Non-pigmented ciliary epithelial cell (primary cell): ENCODE measurements at regions not wholly inside any gene's neighbourhood (a gene's known extent, or its start where the extent isn't known, plus 50 kb on each side); places are given as distances from the start of the nearest gene placed in this dataset.
"Not testable (repeated sequence)": the region's sequence is repeated elsewhere in the genome, so short reads cannot be mapped to it uniquely, and the experiment has no call there.

Experiments
- DNase-seq: peaks from one replicate; pipeline ENCODE4 v3.0.0-alpha.2; 2010; ENCODE audit warnings: low read depth

DNA sequence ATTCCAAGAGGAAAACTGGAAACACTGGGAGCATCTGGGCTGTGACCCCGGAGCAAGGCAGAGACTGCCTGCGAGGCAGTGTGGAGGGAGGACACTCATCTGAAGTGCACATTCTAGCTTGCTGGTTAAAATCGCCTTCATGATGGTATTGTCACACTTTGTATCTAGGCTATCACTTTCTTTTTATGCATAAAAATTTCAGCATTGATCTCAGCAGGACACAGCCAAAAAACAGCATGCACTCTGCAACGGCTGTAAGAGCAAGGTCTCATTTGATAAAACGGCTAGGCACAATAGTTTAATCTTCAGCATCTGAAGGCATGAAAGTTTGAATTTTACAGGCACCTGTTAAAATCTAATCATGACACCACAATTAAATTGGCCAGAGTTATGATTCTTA is 110.8 kb upstream of the IRX1 start:
- DNase-seq: no peak

DNA sequence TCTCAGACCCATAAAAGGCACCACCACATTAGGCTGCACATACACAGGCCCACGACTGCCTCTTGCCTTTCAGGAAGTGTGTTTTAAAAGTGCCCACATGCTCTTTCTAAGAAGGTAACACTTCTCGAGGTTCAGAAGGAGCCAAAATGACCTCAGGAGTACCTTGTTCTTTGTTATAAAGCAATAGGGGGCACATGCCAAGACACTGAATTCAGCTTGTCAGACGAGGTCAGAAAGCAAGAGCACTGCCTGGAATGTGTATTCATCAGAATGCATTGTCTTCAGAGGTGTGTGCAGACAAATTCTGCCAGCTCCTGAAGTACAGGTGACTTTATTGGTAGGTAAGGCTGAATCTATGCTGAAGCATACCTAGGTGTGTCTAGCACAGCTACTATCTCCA is 114.5 kb upstream of the IRX1 start:
- no peak for DNase-seq

DNA sequence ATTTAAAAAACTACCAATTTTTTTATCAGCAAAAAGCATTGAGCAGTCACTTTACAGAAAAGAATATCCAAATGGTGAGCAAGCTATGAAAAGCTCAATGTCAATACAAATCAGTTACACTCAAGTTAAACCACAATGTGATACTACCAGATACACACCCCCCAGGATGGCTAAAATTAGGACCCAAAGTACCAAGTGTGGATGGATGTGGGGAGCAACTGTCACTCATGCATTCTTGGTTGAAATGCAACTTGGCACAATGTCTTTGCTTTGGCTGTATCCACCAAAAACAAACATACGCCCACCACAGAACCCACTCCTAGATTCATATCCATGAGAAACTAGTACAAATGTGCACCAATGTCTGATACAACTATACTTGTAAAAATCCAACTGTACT is 120.0 kb upstream of the IRX1 start:
- no peak for DNase-seq

DNA sequence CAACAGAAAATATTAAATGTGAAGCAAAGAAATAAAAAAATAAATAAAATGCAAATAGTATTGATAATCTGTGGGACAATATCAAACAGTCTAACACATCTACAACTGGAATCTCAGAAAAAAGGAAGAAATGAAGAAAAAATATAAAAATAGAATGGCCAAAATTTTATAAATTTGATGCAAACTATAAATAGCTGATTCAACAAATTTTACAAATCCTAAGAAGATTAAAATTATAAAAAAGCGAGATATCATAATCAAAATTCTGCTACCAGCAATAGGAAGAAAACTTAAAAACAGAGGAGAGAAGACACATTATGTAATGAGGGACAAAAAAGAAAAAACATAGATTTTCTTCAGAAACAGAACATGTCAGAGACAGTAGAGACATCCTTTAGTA is 129.2 kb upstream of the IRX1 start:
- no peak for DNase-seq

DNA sequence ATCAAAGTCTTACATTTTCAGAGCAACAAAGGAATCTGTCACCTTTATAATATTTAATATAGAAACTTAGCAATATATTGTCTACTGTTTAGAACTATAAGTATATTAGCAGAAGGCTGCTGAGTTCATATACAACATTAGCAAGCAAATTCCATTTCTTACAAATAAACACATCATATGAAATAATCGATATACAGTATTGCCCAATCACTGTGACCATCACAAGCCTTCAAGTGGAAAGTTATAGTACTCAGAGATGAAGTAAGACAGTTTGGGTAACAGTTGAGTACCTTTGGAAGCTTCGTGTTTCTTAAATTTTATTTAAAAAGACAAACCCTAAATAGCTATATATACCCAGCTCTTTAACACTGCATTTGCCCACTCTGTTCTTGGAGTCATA is 135.2 kb upstream of the IRX1 start:
- DNase-seq: no peak

DNA sequence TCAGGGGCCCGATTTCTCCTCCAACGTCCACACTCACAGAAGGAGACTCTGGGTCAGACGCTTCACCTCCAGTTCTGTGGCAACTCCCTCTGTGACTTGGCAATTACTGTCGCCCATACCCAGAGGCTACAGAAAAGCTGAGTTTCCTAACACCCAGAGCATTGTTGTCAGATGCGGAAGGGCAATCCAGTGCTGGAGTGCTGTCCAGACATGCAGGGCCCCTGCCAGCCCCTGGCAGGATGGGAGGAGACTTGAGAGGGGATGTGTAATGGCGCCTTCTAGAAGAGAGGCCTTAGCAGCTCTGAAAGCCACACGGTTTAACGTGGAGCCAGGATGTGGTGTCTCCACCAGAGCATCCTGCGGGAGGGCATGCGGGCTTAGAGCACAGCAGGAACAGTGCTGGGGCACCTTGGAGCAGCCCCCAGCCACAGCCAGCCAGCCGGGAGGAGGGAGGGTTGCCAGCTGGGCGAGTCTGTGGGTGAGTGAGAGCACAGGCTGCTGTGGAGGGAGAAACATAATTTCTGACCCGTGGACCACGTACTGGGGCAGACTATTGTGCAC is 139.4 kb upstream of the IRX1 start:
- DNase-seq: no peak

DNA sequence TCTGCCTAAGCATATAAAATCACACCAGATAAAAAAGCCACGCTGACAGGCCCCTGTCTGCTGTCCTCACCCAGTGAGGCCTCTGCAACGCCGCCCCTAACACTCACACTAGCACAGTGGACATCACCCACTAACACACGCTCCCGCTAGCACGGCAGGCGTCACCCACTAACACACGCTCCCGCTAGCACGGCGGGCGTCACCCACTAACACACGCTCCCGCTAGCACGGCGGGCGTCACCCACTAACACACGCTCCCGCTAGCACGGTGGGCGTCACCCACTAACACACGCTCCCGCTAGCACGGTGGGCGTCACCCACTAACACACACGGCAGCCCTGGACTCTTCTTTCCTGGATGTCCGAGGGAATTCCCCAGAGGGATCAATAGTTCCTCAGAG is 141.6 kb upstream of the IRX1 start:
- DNase-seq: not testable (repeated sequence)

DNA sequence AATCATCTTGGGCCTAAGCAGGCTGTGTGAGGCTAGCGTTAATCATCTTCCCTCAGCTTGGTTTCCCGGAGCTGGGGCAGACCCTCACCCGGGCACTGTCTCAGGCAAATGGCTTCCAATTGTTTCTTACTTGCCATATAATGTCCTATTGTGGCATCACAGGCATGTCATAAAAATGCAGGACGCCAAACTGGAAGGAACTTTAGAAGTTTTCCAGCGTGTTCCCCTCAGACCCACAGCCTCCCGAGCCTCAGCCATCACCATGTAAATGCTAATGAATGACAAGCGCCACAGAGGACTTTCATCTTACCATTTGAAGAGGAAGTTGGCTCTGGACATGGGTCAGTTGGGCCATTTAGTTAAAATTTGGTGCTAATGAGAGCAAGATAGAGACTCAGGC is 143.0 kb upstream of the IRX1 start:
- no peak for DNase-seq

DNA sequence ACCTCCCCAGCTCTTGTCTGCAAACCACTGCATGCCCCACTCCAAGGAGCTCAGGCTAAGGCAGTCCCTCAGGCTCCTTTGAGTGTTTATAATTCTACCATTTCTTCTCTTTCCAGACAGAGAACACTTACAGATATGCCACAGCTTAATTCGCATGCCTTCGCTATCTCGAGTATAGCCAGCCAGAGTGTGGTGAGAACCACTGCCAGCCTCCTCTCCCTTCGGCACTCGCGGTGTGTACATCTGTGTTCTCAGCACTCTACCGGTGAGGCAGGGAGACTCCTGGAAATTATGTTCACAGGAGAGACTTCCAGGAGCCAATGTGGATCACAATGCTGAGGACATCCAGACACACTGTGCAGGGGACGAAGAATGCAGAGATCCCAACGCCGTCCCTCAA is 143.7 kb upstream of the IRX1 start:
- no peak for DNase-seq

DNA sequence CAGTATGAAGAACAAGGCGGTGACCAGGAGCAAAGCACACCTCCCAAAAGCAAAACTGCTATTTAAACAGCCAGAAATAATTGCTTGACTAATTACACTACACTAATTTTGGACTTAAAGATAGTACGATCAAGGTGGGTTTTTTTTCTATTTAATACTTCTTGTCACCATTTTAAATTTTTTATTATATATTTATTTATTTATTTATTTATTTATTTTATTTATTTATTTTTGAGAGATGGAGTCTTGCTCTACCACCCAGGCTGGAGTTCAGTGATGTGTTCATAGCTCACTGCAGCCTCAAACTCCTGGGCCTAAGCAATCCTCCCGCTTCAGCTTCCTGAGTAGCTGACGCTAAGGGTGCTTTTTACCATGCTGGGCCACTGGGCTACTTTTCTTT is 146.2 kb upstream of the IRX1 start:
- DNase-seq: no peak

DNA sequence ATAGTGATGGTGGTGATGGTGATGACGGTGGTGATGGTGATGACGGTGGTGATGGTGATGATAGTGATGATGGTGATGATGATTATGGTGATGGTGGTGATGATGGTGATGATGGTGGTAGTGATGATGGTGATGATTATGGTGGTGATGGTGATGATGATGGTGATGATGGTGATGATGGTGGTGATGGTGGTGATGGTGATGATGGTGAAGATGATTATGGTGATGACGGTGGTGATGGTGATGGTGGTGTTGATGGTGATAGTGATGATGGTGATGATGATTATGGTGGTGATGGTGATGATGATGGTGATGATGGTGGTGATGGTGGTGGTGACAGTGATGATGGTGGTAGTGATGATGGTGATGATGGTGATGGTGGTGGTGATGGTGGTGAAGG is 149.2 kb upstream of the IRX1 start:
- DNase-seq: no peak

DNA sequence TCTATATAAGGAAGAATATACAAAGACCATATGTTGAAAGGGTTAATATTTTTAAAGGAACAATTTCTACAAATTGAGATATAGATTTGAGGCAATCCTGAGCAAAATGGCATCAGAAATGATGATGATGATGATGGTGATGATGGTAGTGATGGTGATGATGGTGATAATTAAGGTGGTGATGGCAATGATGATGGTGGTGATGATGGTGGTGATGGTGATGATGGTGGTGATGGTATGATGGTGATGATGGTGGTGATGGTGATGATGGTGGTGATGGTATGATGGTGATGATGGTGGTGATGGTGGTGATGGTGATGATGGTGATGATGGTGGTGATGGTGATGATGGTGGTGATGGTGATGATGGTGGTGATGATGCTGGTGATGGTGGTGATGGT is 150.1 kb upstream of the IRX1 start:
- not testable (repeated sequence) for DNase-seq

DNA sequence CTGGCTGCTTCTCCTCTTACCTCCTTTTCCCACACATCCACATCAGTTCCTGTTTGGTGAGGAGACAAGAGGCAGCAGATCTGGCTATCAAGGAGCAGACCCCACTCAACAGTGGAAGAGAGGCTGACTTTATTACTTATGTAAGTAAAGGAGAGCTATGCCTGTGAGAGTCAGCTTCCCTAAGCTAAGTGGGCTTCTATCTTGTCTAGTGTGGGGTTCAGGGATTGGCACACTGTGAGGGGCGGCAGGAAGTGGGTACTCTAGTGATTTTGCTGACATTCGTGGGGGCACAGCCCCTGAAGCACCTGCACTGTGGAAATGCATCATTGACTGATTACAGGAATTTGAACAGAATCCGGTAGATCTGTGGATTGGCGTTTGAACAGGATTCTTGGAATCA is 163.5 kb upstream of the IRX1 start:
- no peak for DNase-seq

DNA sequence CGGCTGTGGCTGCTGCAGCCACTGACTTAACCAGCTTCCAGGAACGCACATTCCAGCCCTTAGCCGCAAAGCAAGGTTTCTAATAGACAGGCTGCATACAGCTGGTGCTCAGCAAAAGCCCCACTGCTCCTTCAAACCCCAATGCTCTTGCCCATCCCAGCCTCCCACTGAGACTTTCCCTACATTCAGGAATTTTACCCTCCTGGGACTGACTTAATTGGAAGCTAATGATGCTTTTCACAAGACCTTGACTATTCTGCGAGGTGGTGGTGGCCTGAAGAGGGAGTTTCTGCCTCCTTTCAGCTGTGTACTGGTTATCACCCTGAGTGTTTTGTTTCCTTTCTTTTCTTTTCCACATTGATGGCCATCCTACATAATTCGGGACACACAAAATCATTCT is 164.9 kb upstream of the IRX1 start:
- DNase-seq: no peak

DNA sequence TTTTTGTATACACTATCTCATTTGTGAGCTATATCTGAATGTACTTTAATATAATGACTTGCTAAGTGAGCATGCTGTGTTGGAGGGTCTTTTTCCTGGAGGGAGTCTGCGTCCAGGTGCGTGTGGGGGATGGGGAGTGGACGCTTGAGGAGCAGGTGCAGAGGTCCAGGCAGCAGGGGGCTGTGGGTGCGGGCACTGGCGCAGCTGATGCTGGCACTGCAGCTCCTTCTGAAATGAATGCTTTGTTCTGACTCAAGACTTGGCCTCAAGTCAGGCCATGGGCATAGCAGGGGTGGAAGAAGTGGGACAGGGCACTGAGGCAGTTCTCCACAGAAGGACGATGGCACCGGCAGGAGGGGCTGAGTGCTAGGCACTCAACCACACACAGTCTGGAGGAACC is 165.7 kb upstream of the IRX1 start:
- DNase-seq: no peak

DNA sequence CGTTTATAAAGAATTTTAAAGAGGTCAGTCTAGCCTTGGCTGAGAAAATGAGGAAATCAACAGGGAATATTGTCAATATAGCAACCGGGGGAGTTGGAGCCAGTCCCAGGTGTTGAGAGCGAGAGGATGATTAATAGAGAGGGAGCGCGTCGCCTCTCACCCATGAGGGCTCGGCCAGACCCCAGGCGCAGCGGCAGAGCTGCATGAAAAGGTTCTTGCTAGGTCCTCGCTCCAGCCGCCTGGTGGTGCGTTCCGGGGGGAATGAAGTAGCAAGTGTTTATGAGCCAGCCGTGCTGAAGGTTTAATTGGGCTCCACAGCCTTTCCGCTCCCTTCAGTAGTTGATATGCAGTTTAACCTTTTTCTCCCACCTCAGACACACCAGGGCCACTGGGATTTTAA is 167.3 kb upstream of the IRX1 start:
- no peak for DNase-seq

DNA sequence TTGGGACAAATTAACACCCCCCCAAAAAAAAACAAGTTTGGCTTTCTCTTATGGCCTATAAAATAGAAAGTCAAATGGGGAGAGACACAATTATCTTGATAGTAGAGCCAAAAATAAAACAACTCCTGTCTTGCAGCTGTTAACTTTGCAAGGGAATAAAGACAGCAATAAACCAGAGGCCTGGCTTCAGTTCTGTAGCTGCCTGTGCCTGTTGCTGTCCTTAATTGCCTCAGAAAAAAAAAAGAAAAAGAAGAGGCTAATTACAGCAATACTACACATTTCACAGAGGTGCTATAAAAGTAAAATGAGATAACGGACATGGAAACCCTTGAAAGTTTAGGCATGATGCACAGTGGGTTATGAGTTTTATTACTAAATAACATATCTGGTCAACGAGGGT is 170.7 kb upstream of the IRX1 start:
- no peak for DNase-seq

DNA sequence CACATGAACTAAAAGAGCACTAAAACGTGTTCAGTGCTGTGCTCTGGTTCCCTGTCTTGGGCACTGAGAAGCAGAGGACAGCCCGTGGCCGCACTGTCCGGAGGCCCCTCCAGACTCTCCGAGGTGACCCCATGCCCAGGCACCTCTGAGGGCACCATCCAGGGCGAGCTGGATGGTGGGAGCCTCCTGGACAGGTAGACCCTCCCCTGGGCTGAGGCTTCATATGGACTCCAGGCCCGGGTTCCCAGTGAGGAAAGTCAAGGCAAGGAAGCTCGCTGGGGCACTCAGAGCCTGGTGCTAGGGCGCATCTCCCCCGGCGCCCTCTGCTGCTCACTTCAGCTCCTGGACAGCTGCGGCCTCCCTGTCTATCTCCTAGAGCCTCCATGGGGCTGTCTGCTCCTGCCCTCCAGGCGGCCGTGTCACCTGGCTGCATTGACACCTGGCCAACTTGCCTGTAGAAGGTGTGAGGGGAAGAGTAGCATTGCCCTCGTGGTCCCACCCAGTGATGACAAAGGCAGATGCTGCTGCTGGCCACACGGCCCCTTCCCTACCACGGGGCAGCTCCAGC is 178.2 kb upstream of the IRX1 start:
- DNase-seq: no peak

DNA sequence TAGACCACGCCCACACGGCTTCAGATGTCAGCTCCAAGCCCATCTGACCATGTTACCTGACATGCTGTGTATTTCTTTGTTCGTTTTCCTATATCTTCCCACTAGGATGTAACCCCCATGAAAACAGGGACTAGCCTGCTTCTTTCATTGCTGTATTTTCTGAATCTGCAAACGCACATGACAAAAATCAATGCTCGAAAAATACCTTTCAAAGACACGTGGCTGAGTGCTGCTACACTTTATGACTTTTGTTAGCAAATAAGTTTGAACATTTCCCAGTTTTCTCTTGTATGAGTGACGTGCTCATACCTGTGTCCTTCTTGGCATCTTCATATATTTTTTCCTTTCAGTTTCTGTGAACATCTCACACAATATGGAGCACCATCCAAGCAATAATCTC is 181.3 kb upstream of the IRX1 start:
- no peak for DNase-seq

DNA sequence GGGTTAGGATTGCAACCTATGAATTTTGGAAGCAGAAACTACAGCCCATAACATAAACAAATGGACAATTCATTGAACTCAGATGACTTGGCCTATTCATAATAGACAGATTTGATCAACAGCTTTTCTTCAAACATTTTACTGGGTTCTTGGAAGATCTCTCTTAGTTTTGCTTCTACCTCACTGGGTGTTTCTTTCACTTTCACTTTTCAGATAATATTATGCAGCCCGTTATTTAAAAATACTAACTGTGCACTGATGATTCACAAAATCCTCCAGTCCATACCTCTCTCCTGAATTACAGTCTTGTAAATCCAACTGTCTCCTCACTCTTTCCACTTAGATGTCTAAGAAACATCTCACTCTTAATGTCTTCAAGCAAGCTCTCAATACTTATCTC is 183.5 kb upstream of the IRX1 start:
- DNase-seq: no peak

DNA sequence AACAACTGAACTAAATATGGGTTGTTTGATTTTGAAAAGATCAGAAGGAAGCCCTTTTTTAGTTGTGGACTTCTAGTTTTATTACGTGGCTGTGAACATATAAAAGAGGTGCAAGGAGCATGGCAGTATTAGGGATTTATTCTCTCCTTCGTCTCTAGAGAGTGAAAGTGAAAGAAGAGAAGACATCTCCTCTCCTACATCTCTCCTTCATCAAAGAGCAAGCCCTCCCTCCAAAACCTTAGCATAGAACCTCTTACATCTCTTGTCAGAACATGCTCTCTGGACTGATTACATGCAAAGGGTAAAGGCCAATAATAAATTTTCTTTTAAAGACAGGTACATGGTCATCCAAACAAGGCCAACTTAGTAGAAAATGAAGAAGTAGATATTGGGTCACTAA is 184.3 kb upstream of the IRX1 start:
- no peak for DNase-seq

DNA sequence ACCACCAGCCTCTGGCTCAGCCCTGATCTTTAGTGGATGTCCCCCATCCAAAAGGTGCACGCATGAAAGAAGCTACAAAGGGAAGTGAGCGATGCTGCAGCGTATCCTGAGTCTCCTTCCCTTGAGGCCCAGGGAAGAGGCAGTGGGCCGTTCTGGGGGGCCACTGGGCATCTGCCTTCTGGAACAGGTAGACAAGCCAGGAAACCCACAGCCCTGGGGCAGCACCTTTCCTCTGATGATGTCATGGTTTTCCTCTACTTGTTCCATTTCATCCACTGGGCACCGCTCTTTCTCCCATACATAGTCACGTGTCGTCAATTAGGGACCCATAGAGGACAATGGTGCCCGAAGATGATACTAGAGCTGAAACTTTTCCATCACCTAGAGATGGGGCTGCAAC is 194.0 kb upstream of the IRX1 start:
- DNase-seq: no peak

DNA sequence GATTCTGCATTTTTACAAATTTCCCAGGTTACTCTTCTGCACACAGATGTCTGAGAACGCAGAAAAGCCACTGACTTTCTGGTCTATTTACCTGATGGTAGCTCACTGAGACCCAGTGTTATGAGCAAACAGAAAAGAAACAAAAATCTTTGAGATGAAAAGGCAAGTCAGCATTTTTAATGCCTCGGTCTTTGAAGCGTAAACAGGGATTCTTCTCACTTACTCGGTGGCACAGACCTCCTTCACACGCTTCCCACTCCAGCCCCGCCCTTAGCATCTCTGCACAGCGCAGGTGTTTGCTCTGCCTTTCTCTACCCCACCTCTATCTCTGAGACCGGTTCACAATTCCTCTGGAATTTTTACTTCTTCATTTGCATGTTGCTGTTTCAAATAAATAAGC is 195.0 kb upstream of the IRX1 start:
- no peak for DNase-seq

DNA sequence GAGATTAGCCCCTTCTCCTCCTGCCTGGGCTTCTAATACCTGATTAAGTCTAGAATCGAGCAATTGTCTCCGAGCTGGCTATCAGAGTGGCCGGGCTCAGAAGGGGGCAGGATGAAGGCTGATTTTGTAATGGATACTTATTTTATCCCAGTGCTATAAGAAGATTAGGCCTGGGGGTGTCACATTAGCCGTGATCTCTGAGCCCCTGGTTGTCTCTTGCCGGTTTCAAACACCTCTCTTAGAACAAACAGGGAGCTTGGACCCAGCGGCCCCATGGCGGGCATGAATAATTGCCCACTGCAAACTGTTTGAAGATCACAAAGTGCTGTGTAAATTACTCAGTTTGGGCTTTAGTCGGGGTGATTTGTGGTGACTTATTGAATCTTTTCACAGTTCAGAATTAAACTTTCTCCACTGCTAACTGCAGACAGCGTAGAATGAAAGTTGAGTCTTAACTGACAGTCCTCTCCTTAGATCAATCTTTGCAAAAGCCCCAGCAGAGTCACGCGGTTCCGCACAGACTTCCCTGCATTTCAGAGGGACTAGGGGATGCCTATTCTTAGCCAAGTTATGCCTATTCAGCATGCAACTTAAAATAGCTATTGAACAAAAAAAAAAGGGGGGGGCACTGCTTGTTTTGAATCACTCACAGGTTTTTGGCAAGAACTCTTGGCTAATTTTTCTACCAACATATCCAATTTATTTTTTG is 200.6 kb upstream of the IRX1 start:
- DNase-seq: no peak
